EH (cell line): ENCODE measurements at regions not wholly inside any gene's neighbourhood (a gene's known extent, or its start where the extent isn't known, plus 50 kb on each side); places are given as distances from the start of the nearest gene placed in this dataset.

ENCODE experiments used
- DNase-seq: peaks from one replicate; pipeline ENCODE4 v3.0.0-alpha.2; 2015; ENCODE audit warnings: low read depth

GRCh38 chr16:16790597-16790996, 411.7 kb downstream of the NPIPA7 start:
- DNase-seq = no peak

- DNase-seq = no peak
These were observed 412.1 kb downstream of the NPIPA7 start for GRCh38 chr16:16791051-16791450.

- no peak for DNase-seq
These were observed 418.3 kb downstream of the NPIPA7 start for GRCh38 chr16:16797239-16797638.

GRCh38 chr16:16798504-16798903, 419.6 kb downstream of the NPIPA7 start:
- no peak for DNase-seq

GRCh38 chr16:16805809-16806208, 426.9 kb downstream of the NPIPA7 start:
- DNase-seq = no peak

GRCh38 chr16:16815641-16816040, 436.7 kb downstream of the NPIPA7 start:
- DNase-seq = no peak

- DNase-seq = no peak
These were observed 438.3 kb downstream of the NPIPA7 start for GRCh38 chr16:16817196-16817595.

- no peak for DNase-seq
These were observed 442.3 kb downstream of the NPIPA7 start for GRCh38 chr16:16821261-16821660.

- DNase-seq = no peak
These were observed 450.0 kb downstream of the NPIPA7 start for GRCh38 chr16:16828913-16829398.

GRCh38 chr16:16830401-16830800, 451.5 kb downstream of the NPIPA7 start:
- no peak for DNase-seq

- DNase-seq = no peak
These were observed 452.0 kb downstream of the NPIPA7 start for GRCh38 chr16:16830973-16831372.

- DNase-seq = no peak
These were observed 454.2 kb downstream of the NPIPA7 start for GRCh38 chr16:16833165-16833564.

GRCh38 chr16:16850274-16850673, 471.3 kb downstream of the NPIPA7 start:
- no peak for DNase-seq

GRCh38 chr16:16857012-16857411, 478.1 kb downstream of the NPIPA7 start:
- no peak for DNase-seq

- DNase-seq = no peak
These were observed 478.8 kb downstream of the NPIPA7 start for GRCh38 chr16:16857603-16858283.

- DNase-seq = peak; percentile 45
These were observed 482.6 kb downstream of the NPIPA7 start for GRCh38 chr16:16861546-16861945.

GRCh38 chr16:16863672-16864071, 484.7 kb downstream of the NPIPA7 start:
- no peak for DNase-seq

GRCh38 chr16:16864536-16864935, 485.6 kb downstream of the NPIPA7 start:
- DNase-seq = no peak

- DNase-seq = no peak
These were observed 486.4 kb downstream of the NPIPA7 start for GRCh38 chr16:16865374-16865773.

GRCh38 chr16:16867973-16868372, 489.0 kb downstream of the NPIPA7 start:
- no peak for DNase-seq

GRCh38 chr16:16868727-16869126, 489.8 kb downstream of the NPIPA7 start:
- no peak for DNase-seq

- no peak for DNase-seq
These were observed 490.8 kb downstream of the NPIPA7 start for GRCh38 chr16:16869746-16870145.

- no peak for DNase-seq
These were observed 492.3 kb downstream of the NPIPA7 start for GRCh38 chr16:16871196-16871595.

GRCh38 chr16:16877061-16877460, 498.1 kb downstream of the NPIPA7 start:
- DNase-seq = no peak
